GM12892 (cell line): ENCODE measurements at regions not wholly inside any gene's neighbourhood (a gene's known extent, or its start where the extent isn't known, plus 50 kb on each side); places are given as distances from the start of the nearest gene placed in this dataset.

Experiments
- POLR2A ChIP-seq: IDR thresholded peaks from 2 replicates; pipeline ENCODE4 v1.6.1; 2011; ENCODE audit warnings: low read depth, low read length, control low read depth
- POLR2AphosphoS5 ChIP-seq: IDR thresholded peaks from 2 replicates; pipeline ENCODE4 v1.6.1; 2011; ENCODE audit warnings: low read depth, low read length, control low read depth

DNA sequence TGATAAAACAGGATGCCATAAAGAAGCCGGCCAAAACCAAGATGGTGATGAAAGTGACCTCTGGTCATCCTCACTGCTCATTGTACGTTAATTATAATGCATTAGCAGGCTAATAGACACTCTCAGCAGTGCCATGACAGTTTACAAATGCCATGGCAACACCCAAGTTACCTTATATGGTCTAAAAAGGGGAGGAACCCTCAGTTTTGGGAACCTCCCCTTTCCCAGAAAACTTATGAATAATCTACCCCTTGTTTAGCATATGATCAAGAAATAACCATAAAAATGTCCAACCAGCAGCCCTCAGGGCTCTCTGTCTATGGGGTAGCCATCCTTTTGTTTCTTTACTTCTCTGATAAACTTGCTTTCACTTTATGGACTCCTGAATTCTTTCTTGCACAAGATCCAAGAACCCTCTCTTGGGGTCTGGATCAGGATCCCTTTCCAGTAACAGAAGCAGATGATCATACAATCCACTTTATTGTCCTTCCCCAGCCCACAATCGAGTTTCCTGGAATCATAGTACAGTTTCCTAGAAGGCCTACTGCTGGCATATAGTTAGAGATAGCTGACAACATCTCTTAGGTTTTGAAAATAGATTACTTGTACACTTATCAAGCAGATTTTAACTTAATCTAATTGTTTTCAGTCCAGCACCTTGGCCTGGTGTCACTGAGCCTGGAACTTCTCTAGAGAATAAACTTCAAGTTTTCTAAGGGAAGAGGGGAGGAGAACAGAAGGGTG lies 266.7 kb upstream of the HMGA2 start:
- no peak for TF ChIP-seq POLR2A
- no peak for TF ChIP-seq POLR2AphosphoS5
